HG03039 (cell line): ENCODE measurements at regions not wholly inside any gene's neighbourhood (a gene's known extent, or its start where the extent isn't known, plus 50 kb on each side); places are given as distances from the start of the nearest gene placed in this dataset.
"Not testable (repeated sequence)": the region's sequence is repeated elsewhere in the genome, so short reads cannot be mapped to it uniquely, and the experiment has no call there.

Experiments used
- ATAC-seq: cut with Tn5 transposase; IDR thresholded peaks from one replicate; pipeline ENCODE4 v1.9.1; 2021; ENCODE audit warnings: mild to moderate bottlenecking, moderate library complexity; ENCODE audit not compliant: unreplicated experiment

DNA sequence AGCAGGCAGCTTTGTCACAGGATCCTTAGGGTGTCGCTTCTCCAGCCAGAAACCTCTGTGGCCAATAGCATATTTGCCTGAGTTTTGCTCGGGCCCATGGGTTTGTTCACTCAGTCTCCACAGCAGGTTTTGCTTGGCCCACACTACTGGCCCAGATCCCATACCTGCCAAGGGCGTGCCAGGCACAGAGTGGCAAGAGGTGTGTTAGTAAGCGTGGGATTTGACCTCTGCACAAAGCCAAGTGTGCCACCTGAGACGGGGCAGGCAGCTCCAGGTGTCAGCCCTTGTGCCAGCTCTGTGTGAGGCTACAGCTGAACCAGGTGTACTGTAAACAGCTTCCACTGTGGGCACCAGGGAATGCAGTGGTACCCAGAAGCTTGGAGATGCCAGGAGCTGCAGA is 2003.0 kb downstream of the C4orf33 start:
- no peak for ATAC-seq

DNA sequence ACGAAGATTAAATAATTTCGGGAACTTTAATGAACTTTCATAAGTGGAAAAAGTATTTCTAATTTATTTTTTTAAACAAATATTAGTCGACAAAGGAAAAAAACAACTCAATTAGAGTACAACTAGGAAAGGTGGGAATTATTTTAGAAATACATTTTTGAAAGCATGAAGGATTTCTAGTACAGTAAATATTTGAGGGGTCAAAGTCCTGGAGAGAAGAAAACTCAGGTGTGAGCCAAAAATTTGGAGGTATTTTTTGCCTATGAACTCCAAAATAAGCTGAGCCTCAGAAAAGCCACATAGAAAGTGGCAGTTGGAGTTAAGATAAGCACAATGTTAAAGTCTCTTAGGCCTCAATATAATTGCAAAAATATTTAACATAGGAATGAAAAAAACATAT is 2017.3 kb downstream of the C4orf33 start:
- no peak for ATAC-seq

DNA sequence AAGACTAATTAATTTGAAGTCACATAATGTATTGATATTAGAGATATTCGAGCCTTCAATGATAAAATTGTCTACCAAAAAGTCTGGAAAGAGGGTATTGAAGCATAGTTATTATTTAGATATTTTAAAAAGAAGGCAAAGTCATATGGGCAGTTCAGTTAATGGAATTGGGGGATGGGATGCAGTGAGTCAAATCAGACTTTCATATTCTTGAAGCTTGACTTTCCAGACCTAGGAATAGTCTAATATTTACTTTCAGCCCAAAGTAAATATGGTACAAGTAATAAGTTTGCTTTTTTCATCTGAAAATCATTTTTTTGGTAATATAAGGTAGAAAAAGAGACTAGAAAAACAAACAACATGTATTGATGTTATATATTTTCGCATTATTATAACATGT is 2017.8 kb downstream of the C4orf33 start:
- no peak for ATAC-seq

DNA sequence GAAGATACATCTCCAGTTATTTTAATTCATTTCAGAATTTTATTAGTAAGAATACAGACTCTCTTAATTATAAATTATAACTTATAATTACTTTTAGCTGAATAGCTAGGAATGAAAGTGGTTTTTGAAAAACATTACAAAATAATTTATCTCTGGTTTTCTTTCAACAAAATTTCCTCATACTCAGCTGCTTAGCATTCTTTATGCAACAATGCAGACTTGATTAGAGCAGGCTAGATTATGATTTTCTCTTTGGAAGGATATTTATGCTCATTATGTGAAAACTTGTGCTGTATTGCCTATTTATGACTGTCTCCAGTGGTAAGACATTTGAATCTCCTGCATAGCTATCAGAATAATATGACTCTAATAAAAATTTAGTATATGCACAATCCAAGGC is 2023.7 kb downstream of the C4orf33 start:
- no peak for ATAC-seq

DNA sequence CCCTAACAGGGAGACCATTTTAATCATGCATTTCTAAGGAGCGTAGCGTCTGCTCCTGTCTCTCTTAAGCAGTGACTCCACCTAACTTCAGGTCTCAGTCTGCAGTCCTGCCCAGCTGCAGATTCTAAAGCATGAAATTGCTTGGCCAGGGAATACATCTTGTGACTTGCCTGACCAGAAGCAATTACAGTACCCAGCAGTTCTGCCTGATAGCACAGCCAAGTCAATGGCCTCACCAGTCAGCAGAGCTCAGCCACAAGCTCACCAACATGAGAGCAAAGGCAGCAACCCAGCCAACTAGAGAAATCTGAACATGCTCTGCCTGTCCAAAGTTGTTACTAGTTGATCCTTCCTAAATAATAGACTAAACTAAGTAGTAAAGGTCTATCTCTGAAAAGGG is 2011.9 kb upstream of the PCDH10 start:
- ATAC-seq, result no peak

DNA sequence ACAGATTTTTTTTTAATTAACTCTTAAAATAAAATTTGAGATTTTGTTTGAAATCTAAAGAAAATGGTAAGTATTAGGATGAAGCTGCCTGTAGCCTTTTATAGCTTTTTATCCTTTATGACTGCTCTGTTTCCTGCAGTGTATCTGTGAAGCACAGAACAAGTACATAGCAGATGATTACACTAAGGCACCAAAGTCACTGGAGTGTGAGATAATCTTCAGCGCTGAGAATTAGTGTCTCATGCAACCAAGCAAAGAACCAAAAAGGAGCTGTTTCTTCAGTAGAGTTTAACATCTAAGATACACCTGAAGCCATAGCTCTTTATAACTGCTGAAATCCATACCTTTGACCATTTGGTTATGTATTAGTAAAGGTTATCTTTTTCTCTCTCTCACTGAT is 1989.8 kb upstream of the PCDH10 start:
- no peak for ATAC-seq

DNA sequence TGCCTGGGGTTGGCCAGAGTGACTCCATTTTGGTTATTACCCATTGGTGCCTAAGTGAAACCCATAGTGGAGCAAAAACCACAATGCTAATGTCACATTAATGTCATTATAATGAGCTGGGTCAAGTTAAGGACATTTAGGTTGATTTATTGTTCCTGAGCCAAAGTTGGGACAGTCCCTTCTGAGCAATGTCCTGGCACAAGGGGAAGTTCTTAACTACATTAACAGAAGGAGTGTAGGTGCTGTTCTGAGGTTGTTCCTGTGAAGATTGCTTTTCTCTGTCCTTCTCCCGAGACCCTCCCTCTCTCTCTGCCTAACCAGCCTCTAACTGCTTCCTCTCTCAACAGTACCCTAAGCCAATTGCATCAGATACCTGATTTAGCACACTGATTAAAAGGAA is 1956.8 kb upstream of the PCDH10 start:
- no peak for ATAC-seq

DNA sequence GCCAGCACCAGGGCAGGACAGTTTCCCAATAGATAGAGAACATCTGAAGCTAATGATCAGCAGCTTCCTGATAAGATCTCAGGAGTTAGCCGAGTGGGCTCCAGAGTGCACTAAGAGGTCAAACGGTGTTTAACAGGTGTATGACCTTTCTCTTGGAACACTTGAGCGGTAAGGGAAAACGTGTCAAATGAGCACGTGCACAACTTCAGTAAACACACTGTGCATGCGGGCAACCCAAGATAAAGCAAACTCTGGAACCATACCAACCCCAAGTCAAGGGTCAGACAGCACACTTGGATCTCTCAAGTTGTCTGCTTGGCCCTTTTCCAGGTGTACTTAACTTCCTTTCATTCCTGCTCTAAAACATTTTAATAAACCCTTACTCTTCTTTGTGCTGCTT is 1941.5 kb upstream of the PCDH10 start:
- ATAC-seq, result no peak

DNA sequence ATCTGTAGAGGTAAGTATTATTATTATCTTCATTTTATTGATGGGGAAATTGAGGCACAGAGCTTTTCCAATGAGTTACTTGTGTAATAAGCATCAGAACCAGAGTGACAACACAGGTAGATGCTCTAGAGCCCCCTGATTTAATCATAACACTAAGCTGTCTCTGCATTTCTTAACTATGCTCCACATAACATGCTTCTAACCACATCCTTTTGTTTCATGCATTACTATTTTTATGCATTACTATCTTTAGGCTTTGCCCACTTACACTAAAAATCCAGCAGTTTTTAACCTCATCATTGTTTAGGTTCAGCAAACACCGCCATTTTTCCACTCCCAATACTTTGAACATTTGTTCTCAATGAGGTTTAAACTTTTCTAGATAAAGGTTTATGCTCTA is 1900.8 kb upstream of the PCDH10 start:
- ATAC-seq, result no peak

DNA sequence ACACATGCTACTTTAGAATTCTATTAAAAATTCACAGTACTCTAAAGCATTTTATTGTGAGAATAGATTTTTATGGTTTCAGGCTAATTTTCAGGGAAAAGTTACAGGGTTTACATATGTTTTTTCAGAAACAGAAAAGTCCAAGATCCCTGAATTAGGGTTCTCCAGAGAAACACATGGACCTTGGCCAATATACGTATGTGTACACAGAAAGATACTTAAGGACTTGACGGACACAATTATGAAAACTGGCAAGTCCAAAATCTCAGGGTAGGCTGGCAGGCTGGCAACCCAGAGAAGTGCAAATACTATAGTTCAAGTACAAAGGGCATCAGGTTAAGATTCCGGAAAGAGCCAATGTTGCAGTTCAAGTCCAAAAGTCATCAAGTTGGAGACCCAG is 1897.8 kb upstream of the PCDH10 start:
- ATAC-seq, result no peak

DNA sequence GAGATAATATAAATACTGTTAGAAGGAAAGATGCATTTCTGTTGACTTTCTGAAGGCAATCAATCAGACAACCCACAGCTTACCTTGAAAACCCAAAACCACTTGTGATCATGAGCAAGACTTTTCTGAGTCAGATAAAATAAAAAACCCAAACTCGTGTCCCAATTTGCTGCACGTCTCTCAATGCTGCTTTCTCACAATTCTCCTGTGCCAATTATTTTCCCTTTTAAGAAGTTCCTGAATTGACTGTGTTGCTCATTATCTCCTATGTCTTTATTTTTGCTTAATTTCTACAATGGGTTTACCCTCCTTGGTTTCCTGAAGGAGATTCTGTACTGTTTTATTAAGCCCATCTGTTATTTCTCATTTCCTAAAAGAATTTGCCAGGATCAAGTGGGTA is 1891.9 kb upstream of the PCDH10 start:
- ATAC-seq, result no peak

DNA sequence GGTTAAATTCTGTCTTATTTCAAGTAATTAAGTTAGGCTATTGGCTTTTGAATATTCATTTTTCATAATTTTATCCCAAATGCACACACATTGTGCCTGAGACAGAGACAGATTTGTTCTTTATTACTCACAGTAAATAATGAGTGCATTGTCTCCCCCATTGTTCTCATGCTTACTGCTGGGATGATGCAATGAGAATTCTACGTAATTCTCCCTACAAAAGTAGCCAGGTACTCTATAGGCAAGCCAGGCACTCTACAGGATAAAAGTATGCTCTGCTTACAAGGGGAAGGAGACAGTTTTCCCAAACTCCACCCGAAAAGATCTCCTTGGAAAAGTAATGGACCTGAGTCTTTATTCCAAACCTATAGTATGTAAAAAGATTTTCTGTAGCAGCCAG is 1890.7 kb upstream of the PCDH10 start:
- no peak for ATAC-seq

DNA sequence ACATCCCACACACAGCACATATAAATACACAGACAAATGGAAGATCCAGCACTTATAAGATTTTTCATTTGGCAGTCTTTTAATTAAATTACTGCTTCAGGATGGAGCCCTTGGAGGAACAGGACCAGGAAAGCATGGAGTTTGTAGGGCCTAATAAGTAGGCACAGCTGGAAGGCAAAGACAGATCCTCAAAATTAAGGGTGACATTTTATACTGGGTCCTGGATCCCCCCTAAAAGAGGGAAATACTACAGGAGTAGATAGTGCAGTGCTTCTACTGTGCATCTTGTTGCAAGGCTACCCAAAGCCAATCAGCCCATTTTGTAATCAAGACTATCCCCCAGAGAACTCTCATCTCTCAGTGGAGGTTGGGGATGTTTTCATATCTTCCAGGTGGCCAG is 1860.7 kb upstream of the PCDH10 start:
- no peak for ATAC-seq

DNA sequence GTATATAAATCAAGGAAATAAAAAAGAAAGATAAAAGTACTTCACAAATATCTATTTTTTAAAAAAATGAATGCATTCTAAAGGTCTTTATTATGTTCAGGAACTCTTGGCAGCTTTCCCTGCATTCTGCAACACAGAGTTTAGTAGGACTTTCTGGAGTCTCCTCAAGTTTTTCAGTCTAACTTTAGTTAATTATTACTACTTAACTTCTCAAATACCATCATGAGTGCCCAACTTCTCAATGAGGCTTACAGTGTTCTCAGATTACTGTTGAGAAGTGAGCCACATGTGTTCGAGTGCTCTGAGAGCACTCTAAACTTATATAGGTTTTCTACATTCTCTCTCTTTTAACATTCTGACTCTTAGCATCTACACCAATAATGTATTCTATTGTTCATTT is 1852.9 kb upstream of the PCDH10 start:
- no peak for ATAC-seq

DNA sequence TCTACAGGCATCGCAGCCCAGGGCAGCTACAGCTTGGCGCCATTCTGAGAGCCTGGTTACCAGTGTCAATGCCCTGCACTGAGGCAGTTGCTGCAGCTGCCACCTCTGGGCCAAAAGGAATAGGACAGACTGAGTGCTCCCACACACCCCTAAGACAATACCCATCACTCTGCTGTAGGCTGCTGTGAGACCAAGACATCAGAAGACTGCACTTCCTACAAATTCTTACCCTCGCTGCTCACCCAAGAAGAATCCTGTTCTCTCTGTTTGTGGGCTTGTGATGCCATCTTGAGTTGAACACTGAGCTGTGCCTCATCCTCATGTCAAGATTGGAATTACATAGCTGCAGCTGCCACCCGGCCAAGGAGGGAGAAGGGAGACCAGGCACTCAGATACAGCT is 1847.0 kb upstream of the PCDH10 start:
- no peak for ATAC-seq

DNA sequence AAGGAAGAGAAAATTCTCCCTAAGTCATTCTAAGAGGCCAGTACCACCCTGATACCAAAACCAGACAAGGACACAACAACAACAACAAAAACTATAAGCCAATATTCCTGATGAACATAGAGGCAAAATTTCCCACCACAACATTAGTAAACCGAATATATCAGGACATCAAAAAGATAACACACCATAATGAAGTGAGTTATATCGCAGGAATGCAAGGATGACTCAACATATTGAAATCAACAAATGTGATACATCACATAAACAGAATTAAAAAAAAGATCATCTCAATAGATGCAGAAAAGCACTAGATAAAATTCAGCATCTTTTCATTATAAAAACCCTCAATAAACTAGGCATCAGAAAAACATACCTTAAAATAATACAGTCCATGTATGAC is 1844.4 kb upstream of the PCDH10 start:
- no peak for ATAC-seq

DNA sequence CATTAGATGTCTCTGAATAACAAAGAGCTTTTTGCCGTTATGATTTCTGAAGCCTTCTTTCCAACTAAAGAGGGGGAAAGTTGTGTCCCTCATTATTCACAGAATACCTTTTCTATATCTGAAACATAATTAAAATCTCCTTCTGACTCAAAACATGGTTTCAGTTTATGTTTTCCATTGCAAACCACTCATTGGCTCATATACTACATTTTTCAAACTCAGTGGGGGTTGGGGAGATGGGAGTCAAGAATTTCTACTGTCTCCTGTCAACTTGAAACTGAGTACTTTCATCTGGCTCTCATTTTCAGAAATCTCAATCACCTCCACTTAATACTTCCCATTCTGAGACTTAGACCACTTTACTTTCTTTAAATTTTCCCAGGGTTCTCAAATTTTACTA is 1839.5 kb upstream of the PCDH10 start:
- ATAC-seq, result no peak

DNA sequence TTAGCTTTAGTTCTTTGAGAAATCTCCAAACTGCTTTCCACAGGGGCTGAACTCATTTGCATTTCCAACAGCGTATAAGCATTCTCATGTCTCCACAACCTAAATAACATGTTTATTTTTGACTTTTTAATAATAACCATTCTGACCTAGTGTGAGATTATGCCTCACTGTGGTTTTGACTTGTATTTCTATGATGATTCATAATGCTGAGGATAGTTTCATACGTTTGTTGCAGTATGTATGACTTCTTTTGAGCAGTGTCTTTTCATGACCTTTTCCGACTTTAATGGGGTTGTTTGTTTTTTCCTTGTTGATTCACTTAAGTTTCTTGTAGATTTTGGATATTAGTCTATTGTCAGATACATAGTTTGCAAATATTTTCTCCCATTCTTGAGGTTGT is 1833.0 kb upstream of the PCDH10 start:
- no peak for ATAC-seq

DNA sequence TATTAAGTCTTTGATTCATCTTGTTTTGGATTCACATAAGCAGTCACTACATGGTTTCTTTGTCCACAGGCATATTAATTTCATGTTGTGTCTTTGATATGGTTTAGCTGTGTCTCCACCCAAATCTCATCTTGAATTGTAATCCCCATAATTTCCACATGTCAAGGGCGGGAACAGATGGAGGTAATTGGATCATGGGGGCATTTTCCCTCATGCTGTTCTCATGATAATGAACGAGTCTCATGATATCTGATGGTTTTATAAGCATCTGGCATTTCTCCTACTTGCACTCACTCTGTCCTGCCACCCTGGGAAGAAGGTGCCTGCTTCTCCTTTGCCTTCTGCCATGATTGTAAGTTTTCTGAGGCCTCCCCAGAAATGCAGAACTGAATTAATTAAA is 1811.2 kb upstream of the PCDH10 start:
- ATAC-seq, result no peak

DNA sequence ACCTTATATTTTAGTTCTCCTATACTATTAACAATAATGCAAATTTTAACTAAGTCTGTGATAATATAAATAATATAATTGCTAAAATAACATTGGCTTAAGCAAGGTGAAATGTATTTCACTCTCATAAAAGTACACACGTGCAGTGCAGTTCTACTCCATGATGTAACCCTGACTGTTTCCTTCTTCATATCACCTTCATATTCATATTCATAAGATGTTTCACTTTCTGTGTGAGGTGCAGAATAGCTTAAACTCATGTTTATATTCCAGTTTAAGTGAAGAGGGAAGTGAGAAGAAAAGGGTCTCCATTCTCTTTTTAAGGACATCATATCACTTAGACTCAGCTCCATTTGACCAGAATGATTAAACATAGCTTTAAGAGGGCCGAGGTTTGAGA is 1810.0 kb upstream of the PCDH10 start:
- no peak for ATAC-seq

DNA sequence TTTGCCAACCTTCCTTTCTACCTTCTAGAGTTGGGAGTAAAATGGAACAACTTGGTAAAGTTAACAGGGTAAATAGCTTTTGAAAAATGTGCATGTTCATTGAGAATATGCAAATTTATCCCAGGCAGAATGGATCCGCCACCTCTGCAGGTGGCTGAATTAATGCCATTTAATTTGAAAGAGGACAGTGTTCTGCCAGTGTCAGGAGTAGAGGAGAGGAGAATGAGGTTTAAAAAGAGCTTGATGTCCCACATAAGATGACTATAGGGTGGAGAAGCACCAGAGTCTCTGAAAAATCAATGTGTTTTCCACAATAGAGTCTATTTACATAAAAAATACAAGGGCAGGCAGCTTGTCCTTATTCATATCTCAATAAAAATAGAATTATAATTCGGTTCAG is 1804.3 kb upstream of the PCDH10 start:
- ATAC-seq, result no peak

DNA sequence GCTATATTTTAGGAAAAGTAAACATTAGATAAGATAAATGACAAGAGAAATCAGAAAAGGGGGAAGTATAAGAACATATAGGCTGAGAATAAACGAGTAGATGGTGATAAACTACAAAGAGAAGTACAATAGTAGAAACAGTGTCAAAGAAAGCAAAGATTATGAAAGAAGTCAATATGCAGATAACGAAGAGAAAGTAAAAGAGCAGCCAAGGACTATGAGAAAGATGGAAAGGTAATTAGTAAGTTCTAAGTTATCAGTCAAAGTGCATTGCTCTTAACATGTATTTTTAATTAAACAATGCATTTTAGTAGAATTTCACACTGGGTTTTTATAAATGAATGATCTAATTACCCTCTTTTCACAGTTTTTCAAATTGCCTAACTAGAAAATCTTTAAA is 1801.3 kb upstream of the PCDH10 start:
- no peak for ATAC-seq

DNA sequence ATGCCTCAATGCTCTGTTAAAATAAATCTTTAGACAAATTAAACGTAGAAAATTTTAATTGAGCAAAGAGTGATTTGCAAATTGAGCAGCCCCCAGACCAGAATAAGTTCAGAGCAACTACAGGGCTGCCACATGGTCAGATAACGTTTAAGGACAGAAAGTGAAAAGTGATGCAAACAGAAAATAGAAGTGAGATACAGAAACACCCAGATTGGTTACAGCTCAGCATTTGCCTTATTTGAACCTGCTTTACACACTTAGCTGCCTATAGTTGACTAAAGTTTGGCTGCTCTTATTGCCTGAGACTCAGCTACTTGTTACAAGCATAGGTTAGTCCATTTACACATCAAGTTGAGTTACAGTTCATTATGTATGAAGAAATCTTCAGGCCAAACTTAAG is 1800.8 kb upstream of the PCDH10 start:
- ATAC-seq, result peak; percentile 53

DNA sequence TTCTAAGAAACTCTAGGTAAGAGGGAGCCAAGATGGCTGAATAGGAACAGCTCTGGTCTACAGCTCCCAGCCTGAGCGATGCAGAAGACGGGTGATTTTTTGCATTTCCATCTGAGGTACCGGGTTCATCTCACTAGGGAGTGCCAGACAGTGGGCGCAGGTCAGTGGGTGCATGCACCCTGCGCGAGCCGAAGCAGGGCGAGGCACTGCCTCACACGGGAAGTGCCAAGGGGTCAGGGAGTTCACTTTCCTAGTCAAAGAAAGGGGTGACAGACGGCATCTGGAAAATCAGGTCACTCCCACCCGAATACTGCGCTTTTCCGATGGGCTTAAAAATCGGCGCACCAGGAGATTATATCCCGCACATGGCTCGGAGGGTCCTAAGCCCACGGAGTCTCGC is 1796.7 kb upstream of the PCDH10 start:
- ATAC-seq, result not testable (repeated sequence)
